ENCODE measurements at regions not wholly inside any gene's neighbourhood (a gene's known extent, or its start where the extent isn't known, plus 50 kb on each side); places are given as distances from the start of the nearest gene placed in this dataset.

DNA sequence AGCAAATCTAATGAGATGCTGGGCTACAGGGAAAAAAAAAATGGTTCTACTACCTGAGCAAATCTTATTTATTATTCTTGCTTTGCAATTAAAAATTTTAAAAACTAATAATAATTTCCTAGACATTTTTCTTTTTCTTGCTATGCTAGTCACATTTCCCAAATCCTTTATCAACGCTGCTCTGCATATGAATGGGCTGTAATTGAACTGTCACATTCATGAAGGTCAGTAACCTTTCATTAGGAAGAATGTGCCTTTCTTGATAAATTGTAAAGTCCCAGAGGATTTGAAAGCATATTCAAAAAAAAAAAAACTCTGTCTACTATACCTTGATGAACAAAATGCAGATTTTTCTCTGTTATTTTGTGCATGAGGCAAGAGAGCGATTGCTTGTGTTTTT lies 538.7 kb upstream of the ID4 start:
- H3K27ac ChIP-seq (ENCODE audit: low read depth in 1 of 2, low read length in 2 of 2) = no peak overlapping the region
- no peaks in the 10 kb centered on the region for H3K4me1 Mint-ChIP-seq (ENCODE audit: low read depth)
- no peaks in the 10 kb centered on the region for H3K9me3 ChIP-seq (ENCODE audit: control insufficient read depth in 1 of 2, insufficient read depth in 1 of 2, low read length in 2 of 2)
- ChIA-PET CTCF (no interaction called here), POLR2A (no interaction called here)
- no peak for ATAC-seq (ENCODE audit: poor library complexity)
- peaks cover 7% of the 10 kb centered on the region for H3K9me3 Mint-ChIP-seq
- no peaks in the 10 kb centered on the region for H3K36me3 ChIP-seq (ENCODE audit: insufficient read depth, low read length)
- TF ChIP-seq, protein P1, sequence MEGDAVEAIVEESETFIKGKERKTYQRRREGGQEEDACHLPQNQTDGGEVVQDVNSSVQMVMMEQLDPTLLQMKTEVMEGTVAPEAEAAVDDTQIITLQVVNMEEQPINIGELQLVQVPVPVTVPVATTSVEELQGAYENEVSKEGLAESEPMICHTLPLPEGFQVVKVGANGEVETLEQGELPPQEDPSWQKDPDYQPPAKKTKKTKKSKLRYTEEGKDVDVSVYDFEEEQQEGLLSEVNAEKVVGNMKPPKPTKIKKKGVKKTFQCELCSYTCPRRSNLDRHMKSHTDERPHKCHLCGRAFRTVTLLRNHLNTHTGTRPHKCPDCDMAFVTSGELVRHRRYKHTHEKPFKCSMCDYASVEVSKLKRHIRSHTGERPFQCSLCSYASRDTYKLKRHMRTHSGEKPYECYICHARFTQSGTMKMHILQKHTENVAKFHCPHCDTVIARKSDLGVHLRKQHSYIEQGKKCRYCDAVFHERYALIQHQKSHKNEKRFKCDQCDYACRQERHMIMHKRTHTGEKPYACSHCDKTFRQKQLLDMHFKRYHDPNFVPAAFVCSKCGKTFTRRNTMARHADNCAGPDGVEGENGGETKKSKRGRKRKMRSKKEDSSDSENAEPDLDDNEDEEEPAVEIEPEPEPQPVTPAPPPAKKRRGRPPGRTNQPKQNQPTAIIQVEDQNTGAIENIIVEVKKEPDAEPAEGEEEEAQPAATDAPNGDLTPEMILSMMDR (IDR thresholded peaks at IDR 0.05) = no peak
- no peaks in the 10 kb centered on the region for H3K4me1 ChIP-seq (ENCODE audit: insufficient read depth, low read length)
- H3K4me3 Mint-ChIP-seq = no peak overlapping the region
- H3K36me3 Mint-ChIP-seq (ENCODE audit: low read depth) = no peaks in the 10 kb centered on the region
- intact Hi-C loops (cut with DNase I, micrococcal nuclease) = no loop called here
- no peak overlapping the region for H3K4me3 ChIP-seq (ENCODE audit: low read length)
- no peak for DNase-seq
- no peak overlapping the region for H3K27ac Mint-ChIP-seq
- H3K27me3 ChIP-seq (ENCODE audit: control insufficient read depth in 1 of 2, insufficient read depth in 2 of 2, low read length in 2 of 2) = no peaks in the 10 kb centered on the region
- H3K27me3 Mint-ChIP-seq = no peaks in the 10 kb centered on the region

DNA sequence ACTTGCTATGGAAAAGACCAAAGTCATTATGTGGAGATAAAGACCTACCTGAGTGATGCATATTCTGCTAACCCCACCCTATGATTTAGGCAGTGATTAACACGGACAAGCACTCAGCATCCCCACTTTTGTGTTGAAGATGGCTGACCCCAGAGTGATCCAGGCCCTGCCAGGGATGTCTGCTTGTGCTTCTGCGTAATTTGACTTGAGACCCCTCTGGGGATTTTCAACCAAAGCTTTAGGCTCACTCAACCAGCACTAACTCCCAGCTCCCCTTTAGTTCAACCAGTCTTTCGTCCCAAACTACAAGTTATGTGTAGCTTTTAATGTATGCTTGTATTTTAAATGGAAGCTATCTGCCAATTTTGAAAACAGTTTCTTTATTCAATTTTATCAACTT lies 538.0 kb upstream of the ID4 start:
- TF ChIP-seq, protein P1 (IDR thresholded peaks at IDR 0.05) = no peak
- H3K27me3 ChIP-seq (ENCODE audit: control insufficient read depth in 1 of 2, insufficient read depth in 2 of 2, low read length in 2 of 2) = no peaks in the 10 kb centered on the region
- Mint-ChIP-seq H3K36me3 (ENCODE audit: low read depth) (no peaks in the 10 kb centered on the region), H3K27ac (no peak overlapping the region), H3K9me3 (peaks cover 9% of the 10 kb centered on the region), H3K4me3 (no peak overlapping the region), H3K27me3 (no peaks in the 10 kb centered on the region), H3K4me1 (ENCODE audit: low read depth) (no peaks in the 10 kb centered on the region)
- ChIA-PET CTCF (no interaction called here), POLR2A (no interaction called here)
- DNase-seq (no peak), ATAC-seq (ENCODE audit: poor library complexity) (no peak)
- H3K9me3 ChIP-seq (ENCODE audit: control insufficient read depth in 1 of 2, insufficient read depth in 1 of 2, low read length in 2 of 2) = no peaks in the 10 kb centered on the region
- intact Hi-C loops (cut with DNase I, micrococcal nuclease) = no loop called here
- no peaks in the 10 kb centered on the region for H3K36me3 ChIP-seq (ENCODE audit: insufficient read depth, low read length)
- H3K27ac ChIP-seq (ENCODE audit: low read depth in 1 of 2, low read length in 2 of 2) = no peak overlapping the region
- H3K4me3 ChIP-seq (ENCODE audit: low read length) = no peak overlapping the region
- no peaks in the 10 kb centered on the region for H3K4me1 ChIP-seq (ENCODE audit: insufficient read depth, low read length)

GRCh38 chr6:19301980-19302379 lies 535.2 kb upstream of the ID4 start:
- no peaks in the 10 kb centered on the region for H3K4me1 ChIP-seq (ENCODE audit: insufficient read depth, low read length)
- ATAC-seq (ENCODE audit: poor library complexity) (no peak), DNase-seq (no peak)
- peaks cover 0 to 5% of the 10 kb centered on the region in 2 experiments for H3K9me3 ChIP-seq (ENCODE audit: control insufficient read depth in 1 of 2, insufficient read depth in 1 of 2, low read length in 2 of 2)
- no peak overlapping the region for H3K27ac ChIP-seq (ENCODE audit: low read depth in 1 of 2, low read length in 2 of 2)
- POLR2A ChIA-PET = no interaction called here
- TF ChIP-seq, protein P1 (IDR thresholded peaks at IDR 0.05) = no peak
- CTCF ChIA-PET = no interaction called here
- H3K36me3 Mint-ChIP-seq (ENCODE audit: low read depth) = no peaks in the 10 kb centered on the region
- H3K27ac Mint-ChIP-seq = no peak overlapping the region
- no peaks in the 10 kb centered on the region for H3K27me3 ChIP-seq (ENCODE audit: control insufficient read depth in 1 of 2, insufficient read depth in 2 of 2, low read length in 2 of 2)
- no peaks in the 10 kb centered on the region for H3K36me3 ChIP-seq (ENCODE audit: insufficient read depth, low read length)
- H3K4me1 Mint-ChIP-seq (ENCODE audit: low read depth) = no peaks in the 10 kb centered on the region
- intact Hi-C loops (cut with DNase I, micrococcal nuclease) = no loop called here
- no peaks in the 10 kb centered on the region for H3K27me3 Mint-ChIP-seq
- H3K4me3 ChIP-seq (ENCODE audit: low read length) = no peak overlapping the region
- peaks cover 9% of the 10 kb centered on the region for H3K9me3 Mint-ChIP-seq
- H3K4me3 Mint-ChIP-seq = no peak overlapping the region

Data from CD4-positive, alpha-beta T cell (primary cell).